ENCODE measurements at regions not wholly inside any gene's neighbourhood (a gene's known extent, or its start where the extent isn't known, plus 50 kb on each side); places are given as distances from the start of the nearest gene placed in this dataset.

GRCh38 chr21:16536643-16537434, 807.1 kb downstream of the USP25 start:
- no peak for TF ChIP-seq POLR2A (IDR thresholded peaks at IDR 0.05)
- no peak for TF ChIP-seq CTCF (IDR thresholded peaks at IDR 0.05 in 8 of 11, conservative IDR thresholded peaks at IDR 0.05 in 3 of 11)
- no peak for TF ChIP-seq POLR2AphosphoS5 (IDR thresholded peaks at IDR 0.05)

Measured in spleen (tissue), 7 donors.